ENCODE measurements at regions not wholly inside any gene's neighbourhood (a gene's known extent, or its start where the extent isn't known, plus 50 kb on each side); places are given as distances from the start of the nearest gene placed in this dataset.
"Not testable (repeated sequence)": the region's sequence is repeated elsewhere in the genome, so short reads cannot be mapped to it uniquely, and the experiment has no call there.

DNA sequence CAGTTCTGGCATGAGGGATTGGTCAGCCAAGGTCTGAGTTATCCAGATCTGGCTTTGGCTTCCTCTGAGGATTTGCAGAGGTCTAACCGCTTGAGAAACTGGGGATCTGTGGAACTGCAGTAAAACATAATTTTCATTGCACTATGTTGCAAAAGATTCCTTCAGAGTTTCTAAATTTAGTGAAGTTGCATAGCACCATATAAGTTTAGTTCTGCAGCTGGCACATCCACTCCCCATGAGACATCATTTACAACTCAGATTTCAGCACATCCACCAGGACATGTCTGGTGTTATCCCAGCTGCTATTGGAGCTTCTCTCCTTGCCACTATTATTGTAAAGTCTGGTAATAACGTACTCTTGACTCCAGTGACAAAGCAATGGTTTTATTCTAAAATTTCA, 181.5 kb downstream of the CWF19L2 start:
- H3K36me3 ChIP-seq (replicated peaks; ENCODE audit: control insufficient read depth, insufficient read depth, low read length) = no peaks in the 10 kb centered on the region
- DNase-seq = no peak
- no peak overlapping the region for H3K4me3 ChIP-seq (ENCODE audit: insufficient read depth, low read depth, low read length)

DNA sequence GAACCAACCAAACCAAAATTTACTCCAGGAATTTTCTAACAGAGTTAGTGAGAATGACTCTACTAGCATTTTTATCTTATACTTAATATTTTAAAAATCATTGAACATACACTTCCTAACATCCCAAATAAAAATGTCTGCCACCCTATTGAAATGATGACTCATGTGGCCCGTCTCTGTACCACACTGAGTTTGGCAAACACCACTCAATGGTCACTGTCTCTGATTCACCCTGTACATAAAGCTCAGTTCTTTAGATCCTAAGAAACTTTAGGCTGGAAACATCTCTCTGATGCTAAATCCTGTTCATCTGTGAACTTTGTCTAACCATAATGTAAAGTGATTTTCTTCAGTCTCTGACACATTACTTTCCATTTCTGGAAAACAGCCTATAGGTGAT, 182.0 kb downstream of the CWF19L2 start:
- H3K36me3 ChIP-seq (replicated peaks; ENCODE audit: control insufficient read depth, insufficient read depth, low read length) = no peaks in the 10 kb centered on the region
- H3K4me3 ChIP-seq (ENCODE audit: insufficient read depth, low read depth, low read length) = no peak overlapping the region
- no peaks in the 10 kb centered on the region for H3K27me3 ChIP-seq (ENCODE audit: control insufficient read depth, insufficient read depth, low read length)
- no peak for DNase-seq

More for the DNA sequence above, 181.5 kb downstream of the CWF19L2 start:
- no peaks in the 10 kb centered on the region for H3K27me3 ChIP-seq (ENCODE audit: control insufficient read depth, insufficient read depth, low read length)

GRCh38 chr11:107274138-107274537, 183.5 kb downstream of the CWF19L2 start:
- DNase-seq = no peak
- no peak overlapping the region for H3K4me3 ChIP-seq (ENCODE audit: insufficient read depth, low read depth, low read length)
- H3K27me3 ChIP-seq (ENCODE audit: control insufficient read depth, insufficient read depth, low read length) = no peaks in the 10 kb centered on the region
- no peaks in the 10 kb centered on the region for H3K36me3 ChIP-seq (replicated peaks; ENCODE audit: control insufficient read depth, insufficient read depth, low read length)

- H3K27me3 ChIP-seq (ENCODE audit: control insufficient read depth, insufficient read depth, low read length) = no peaks in the 10 kb centered on the region
- H3K36me3 ChIP-seq (replicated peaks; ENCODE audit: control insufficient read depth, insufficient read depth, low read length) = no peaks in the 10 kb centered on the region
- DNase-seq = no peak
- H3K4me3 ChIP-seq (ENCODE audit: insufficient read depth, low read depth, low read length) = no peak overlapping the region
These were observed 185.1 kb downstream of the CWF19L2 start for GRCh38 chr11:107272561-107272960.

- DNase-seq = no peak
- Histone ChIP-seq H3K36me3 (replicated peaks; ENCODE audit: control insufficient read depth, insufficient read depth, low read length) (no peaks in the 10 kb centered on the region), H3K4me3 (ENCODE audit: insufficient read depth, low read depth, low read length) (no peak overlapping the region), H3K27me3 (ENCODE audit: control insufficient read depth, insufficient read depth, low read length) (no peaks in the 10 kb centered on the region)
These were observed 186.2 kb downstream of the CWF19L2 start for GRCh38 chr11:107271425-107271824.

DNA sequence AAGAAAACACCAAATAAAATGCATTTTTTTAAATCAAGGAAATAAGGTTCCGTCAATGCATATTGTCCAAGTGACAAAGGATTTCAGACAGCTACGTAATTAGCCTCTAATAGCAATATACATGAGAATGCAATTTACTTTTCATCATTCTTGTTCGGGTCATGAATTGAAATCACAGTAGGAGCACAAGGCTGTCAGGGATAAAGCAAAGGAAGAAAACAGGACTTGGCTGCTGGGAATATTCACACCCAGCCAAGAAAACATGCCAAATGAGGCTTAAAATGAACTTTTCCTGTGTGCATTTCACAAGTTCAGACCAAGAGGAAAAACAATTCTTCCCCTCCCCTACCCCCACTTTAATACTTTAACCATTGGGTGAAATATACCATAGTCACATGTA, 188.6 kb downstream of the CWF19L2 start:
- H3K27me3 ChIP-seq (ENCODE audit: control insufficient read depth, insufficient read depth, low read length) = no peaks in the 10 kb centered on the region
- no peak overlapping the region for H3K4me3 ChIP-seq (ENCODE audit: insufficient read depth, low read depth, low read length)
- H3K36me3 ChIP-seq (replicated peaks; ENCODE audit: control insufficient read depth, insufficient read depth, low read length) = no peaks in the 10 kb centered on the region
- no peak for DNase-seq

DNA sequence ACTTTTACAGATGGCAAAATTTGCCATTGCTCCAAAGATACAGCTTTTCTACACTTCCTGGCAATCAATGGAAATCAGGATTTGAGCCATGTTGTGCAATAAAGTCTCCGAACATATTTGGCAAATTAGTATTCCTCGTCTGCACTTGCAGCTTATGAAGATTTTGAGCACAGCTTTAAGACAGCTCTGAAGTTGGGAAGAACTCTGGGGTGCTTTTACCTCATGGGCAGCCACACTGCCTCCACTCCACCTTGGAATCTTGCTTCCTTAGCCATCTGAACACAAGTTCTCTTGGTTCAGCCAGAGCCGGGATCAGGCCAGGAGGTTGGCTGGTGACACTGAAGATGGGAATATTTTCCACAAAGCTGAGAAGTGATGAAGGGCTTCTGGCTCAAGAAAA, 191.2 kb downstream of the CWF19L2 start:
- no peak overlapping the region for H3K4me3 ChIP-seq (ENCODE audit: insufficient read depth, low read depth, low read length)
- no peaks in the 10 kb centered on the region for H3K36me3 ChIP-seq (replicated peaks; ENCODE audit: control insufficient read depth, insufficient read depth, low read length)
- no peak for DNase-seq
- no peaks in the 10 kb centered on the region for H3K27me3 ChIP-seq (ENCODE audit: control insufficient read depth, insufficient read depth, low read length)

DNA sequence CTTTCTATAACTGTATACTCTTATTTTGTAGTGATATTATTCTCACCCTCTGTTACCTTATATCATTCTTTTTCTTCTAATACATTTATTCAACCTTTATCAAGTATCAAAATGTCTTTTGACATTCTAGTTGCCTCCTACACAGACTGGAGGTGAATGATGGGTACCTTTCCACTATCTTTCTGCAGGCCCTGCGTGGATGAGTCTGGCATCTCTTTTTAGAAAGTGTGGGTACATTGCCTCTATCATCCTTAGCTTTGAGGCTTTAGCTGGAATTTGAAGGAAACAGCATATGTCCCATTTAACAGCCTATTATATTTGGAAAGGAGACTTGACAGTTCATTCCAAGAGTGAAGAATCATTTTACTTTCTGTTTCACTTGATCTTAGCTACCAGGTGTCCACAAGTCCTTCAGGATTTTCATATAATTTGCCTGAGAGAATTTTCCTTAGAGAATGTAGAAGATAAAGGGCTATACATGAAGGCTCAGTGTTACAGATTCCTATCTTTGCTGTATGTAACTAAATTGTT, 192.0 kb downstream of the CWF19L2 start:
- no peak for DNase-seq
- no peaks in the 10 kb centered on the region for H3K27me3 ChIP-seq (ENCODE audit: control insufficient read depth, insufficient read depth, low read length)

GRCh38 chr11:107263844-107264563, 193.6 kb downstream of the CWF19L2 start:
- Histone ChIP-seq H3K36me3 (replicated peaks; ENCODE audit: control insufficient read depth, insufficient read depth, low read length) (no peaks in the 10 kb centered on the region), H3K4me3 (ENCODE audit: insufficient read depth, low read depth, low read length) (no peak overlapping the region), H3K27me3 (ENCODE audit: control insufficient read depth, insufficient read depth, low read length) (no peaks in the 10 kb centered on the region)
- DNase-seq = no peak

More for the DNA sequence above, 192.0 kb downstream of the CWF19L2 start:
- H3K36me3 ChIP-seq (replicated peaks; ENCODE audit: control insufficient read depth, insufficient read depth, low read length) = no peaks in the 10 kb centered on the region
- no peak overlapping the region for H3K4me3 ChIP-seq (ENCODE audit: insufficient read depth, low read depth, low read length)

DNA sequence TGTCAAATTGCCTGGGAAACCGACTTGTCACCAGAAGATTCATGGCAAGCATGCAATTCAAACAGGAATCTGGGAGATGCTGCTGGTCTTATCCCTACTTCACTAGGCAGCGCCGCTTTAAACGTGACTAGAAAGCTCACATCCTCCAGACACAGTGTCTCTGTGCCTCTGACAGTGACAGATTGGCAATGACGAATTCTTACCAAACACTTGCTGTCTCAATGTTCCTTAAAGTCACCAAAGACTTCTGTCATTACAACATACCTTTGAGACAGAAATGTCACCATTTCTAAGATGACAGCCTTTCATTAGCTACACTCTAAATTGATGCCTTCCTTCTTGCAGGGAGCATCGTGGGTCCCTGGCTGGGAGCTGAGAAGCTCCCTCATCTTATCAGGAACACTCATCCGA, 197.8 kb downstream of the CWF19L2 start:
- Histone ChIP-seq H3K27me3 (ENCODE audit: control insufficient read depth, insufficient read depth, low read length) (no peaks in the 10 kb centered on the region), H3K36me3 (replicated peaks; ENCODE audit: control insufficient read depth, insufficient read depth, low read length) (no peaks in the 10 kb centered on the region), H3K4me3 (ENCODE audit: insufficient read depth, low read depth, low read length) (no peak overlapping the region)
- DNase-seq = no peak

DNA sequence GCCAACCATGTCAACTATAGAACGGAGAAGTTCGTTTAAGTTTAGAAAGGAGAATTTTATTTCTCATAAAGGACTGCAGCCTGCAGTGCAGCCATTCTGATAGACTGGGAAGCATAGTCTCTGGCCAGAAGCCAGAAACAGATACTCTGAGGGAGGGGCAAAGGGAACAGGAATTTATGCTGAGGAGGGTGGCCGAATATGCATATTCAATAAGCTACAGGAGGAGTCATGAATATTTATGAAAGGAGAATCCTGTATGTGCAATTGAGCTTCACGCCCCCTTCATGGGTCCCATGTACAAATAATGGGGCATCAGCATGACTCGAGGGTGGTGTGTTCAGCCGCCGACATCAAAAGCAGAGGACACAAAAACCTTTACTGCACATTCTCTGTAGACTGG, 199.9 kb downstream of the CWF19L2 start:
- no peak for DNase-seq
- no peaks in the 10 kb centered on the region for H3K27me3 ChIP-seq (ENCODE audit: control insufficient read depth, insufficient read depth, low read length)
- H3K36me3 ChIP-seq (replicated peaks; ENCODE audit: control insufficient read depth, insufficient read depth, low read length) = no peaks in the 10 kb centered on the region
- no peak overlapping the region for H3K4me3 ChIP-seq (ENCODE audit: insufficient read depth, low read depth, low read length)

DNA sequence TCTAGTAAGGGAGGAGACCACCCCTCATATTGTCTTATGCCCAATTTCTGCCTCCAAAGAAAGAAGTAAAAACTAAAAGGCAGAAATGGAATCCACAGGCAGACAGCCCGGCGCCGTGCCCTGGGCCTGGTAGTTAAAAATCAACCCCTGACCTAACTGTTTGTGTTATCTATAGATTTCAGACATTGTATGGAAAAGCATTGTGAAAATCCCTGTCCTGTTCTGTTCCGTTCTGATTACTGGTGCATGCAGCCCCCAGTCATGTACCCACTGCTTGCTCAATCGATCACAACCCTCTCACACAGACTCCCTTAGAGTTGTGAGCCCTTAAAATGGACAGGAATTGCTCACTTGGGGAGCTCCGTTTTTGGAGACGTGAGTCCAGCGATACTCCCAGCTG, 204.0 kb downstream of the CWF19L2 start:
- not testable (repeated sequence) for H3K36me3 ChIP-seq (replicated peaks; ENCODE audit: control insufficient read depth, insufficient read depth, low read length); H3K4me3 ChIP-seq (ENCODE audit: insufficient read depth, low read depth, low read length); H3K27me3 ChIP-seq (ENCODE audit: control insufficient read depth, insufficient read depth, low read length); DNase-seq

- DNase-seq = no peak
- Histone ChIP-seq H3K4me3 (ENCODE audit: insufficient read depth, low read depth, low read length) (no peak overlapping the region), H3K36me3 (replicated peaks; ENCODE audit: control insufficient read depth, insufficient read depth, low read length) (no peaks in the 10 kb centered on the region), H3K27me3 (ENCODE audit: control insufficient read depth, insufficient read depth, low read length) (no peaks in the 10 kb centered on the region)
These were observed 205.0 kb downstream of the CWF19L2 start for GRCh38 chr11:107252429-107253161.

- Histone ChIP-seq H3K36me3 (replicated peaks; ENCODE audit: control insufficient read depth, insufficient read depth, low read length) (no peaks in the 10 kb centered on the region), H3K27me3 (ENCODE audit: control insufficient read depth, insufficient read depth, low read length) (no peaks in the 10 kb centered on the region), H3K4me3 (ENCODE audit: insufficient read depth, low read depth, low read length) (no peak overlapping the region)
- DNase-seq = no peak
These were observed 206.3 kb downstream of the CWF19L2 start for GRCh38 chr11:107251298-107251697.

DNA sequence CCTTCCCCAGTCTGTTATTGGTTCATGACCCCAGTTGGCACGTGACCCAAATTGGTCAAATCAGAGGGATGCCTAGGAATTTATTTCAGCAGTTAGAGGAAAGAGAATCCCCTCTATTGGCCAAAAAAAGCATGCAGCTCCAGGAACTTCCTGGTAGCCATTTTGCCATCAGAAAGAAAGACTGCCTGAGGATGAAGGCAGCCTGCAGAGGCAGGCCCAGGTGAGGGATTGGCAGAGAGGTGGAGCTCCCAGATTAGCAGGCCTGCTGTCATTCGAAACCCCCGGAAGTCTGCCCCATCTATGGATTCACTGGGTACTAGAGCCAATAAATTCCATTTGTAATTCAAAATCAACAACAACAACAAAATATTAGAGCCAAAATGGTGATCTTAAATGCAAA, 207.6 kb downstream of the CWF19L2 start:
- H3K36me3 ChIP-seq (replicated peaks; ENCODE audit: control insufficient read depth, insufficient read depth, low read length) = no peaks in the 10 kb centered on the region
- no peaks in the 10 kb centered on the region for H3K27me3 ChIP-seq (ENCODE audit: control insufficient read depth, insufficient read depth, low read length)
- DNase-seq = peak; percentile 8
- H3K4me3 ChIP-seq (ENCODE audit: insufficient read depth, low read depth, low read length) = no peak overlapping the region

Data from H7 (cell line).